ENCODE measurements at regions not wholly inside any gene's neighbourhood (a gene's known extent, or its start where the extent isn't known, plus 50 kb on each side); places are given as distances from the start of the nearest gene placed in this dataset.

GRCh38 chr9:130774183-130774582 is 60.9 kb upstream of the ABL1 start:
- no peak for ATAC-seq
- Mint-ChIP-seq H3K4me1 (peaks cover 31% of the 10 kb centered on the region), H3K27me3 (no peaks in the 10 kb centered on the region), H3K4me3 (no peak overlapping the region), H3K36me3 (peaks cover 14% of the 10 kb centered on the region), H3K9me3 (no peaks in the 10 kb centered on the region), H3K27ac (peak overlapping the region; percentile 31)

- no peaks in the 10 kb centered on the region for H3K27me3 Mint-ChIP-seq
- H3K27ac Mint-ChIP-seq: no peak overlapping the region
- H3K4me3 Mint-ChIP-seq: no peak overlapping the region
- H3K4me1 Mint-ChIP-seq: peaks cover 26% of the 10 kb centered on the region
- no peaks in the 10 kb centered on the region for H3K9me3 Mint-ChIP-seq
- no peak for ATAC-seq
- H3K36me3 Mint-ChIP-seq: peaks cover 14% of the 10 kb centered on the region
Observed at GRCh38 chr9:130775336-130775991, 59.6 kb upstream of the ABL1 start.

DNA sequence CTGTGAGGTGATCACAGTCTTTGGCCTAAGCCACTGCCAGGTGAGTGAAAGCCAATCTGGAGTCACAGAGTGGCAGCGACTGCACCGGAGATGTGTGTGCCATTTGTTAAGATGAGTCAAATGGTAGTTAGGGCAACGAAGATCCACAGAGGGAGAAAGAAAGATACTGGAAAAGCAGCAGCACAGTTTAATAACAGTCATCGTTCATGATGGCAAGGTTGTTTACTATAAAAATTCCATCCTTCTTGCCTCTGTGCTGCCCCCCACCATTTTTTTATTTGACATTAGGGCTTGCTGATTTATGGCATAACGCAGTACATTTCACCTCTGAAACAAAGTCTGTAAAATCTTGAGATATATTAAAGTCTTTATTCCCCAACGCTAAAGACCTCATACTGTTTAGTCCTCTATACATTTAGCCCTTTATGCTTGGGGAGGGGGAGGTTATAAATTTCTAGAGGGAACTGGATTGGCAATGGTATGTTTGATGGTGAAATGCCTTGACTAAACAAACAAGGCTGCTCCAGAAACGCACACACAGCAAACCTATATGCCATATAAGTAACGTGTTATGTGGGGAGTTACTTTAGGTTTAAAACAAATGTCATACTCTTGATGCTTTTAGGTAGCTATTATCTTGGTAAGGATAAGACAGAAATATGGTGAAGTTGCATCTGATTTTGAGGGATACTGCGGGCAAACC is 55.8 kb upstream of the ABL1 start:
- Mint-ChIP-seq H3K36me3 (peaks cover 8% of the 10 kb centered on the region), H3K27ac (no peak overlapping the region), H3K4me1 (peaks cover 24% of the 10 kb centered on the region), H3K9me3 (no peaks in the 10 kb centered on the region), H3K27me3 (no peaks in the 10 kb centered on the region), H3K4me3 (no peak overlapping the region)
- no peak for ATAC-seq

- Mint-ChIP-seq H3K4me1 (peaks cover 16% of the 10 kb centered on the region), H3K4me3 (no peak overlapping the region), H3K27ac (no peak overlapping the region), H3K27me3 (no peaks in the 10 kb centered on the region), H3K9me3 (no peaks in the 10 kb centered on the region), H3K36me3 (peaks cover 5% of the 10 kb centered on the region)
- no peak for ATAC-seq
Observed at GRCh38 chr9:130780415-130780814, 54.6 kb upstream of the ABL1 start.

DNA sequence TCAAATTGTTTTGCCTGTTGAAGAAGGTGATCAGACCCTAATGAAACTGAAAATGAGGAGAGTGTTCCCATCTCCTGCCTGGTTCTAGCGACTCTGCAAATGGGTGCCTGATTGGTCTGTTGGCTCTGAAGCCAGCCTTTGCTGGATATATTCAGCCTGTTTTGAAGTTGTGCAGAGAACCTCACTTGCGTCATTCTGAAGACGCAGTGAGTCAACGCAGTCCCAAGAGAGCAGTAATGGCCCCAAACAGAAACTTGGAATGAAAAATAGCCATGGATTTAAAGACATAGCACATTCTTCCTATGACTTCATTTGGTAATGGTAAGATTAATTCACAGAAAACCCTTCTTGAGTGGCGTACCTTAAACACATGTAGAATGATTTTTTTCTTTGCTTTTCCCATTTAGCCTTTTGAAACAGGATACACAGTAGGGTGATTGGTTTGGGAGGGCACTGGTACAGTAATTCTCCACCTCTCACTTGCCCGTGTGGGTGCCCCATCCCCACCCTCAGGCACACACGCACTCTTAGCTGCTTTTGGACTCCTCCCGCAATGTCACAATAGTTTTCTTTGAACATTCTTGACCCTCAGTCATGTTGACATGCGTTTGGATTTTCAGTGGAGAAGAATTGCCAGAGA is 54.1 kb upstream of the ABL1 start:
- H3K27me3 Mint-ChIP-seq: no peaks in the 10 kb centered on the region
- no peaks in the 10 kb centered on the region for H3K9me3 Mint-ChIP-seq
- H3K4me1 Mint-ChIP-seq: peaks cover 16% of the 10 kb centered on the region
- no peaks in the 10 kb centered on the region for H3K36me3 Mint-ChIP-seq
- no peak overlapping the region for H3K27ac Mint-ChIP-seq
- no peak for ATAC-seq
- no peak overlapping the region for H3K4me3 Mint-ChIP-seq

DNA sequence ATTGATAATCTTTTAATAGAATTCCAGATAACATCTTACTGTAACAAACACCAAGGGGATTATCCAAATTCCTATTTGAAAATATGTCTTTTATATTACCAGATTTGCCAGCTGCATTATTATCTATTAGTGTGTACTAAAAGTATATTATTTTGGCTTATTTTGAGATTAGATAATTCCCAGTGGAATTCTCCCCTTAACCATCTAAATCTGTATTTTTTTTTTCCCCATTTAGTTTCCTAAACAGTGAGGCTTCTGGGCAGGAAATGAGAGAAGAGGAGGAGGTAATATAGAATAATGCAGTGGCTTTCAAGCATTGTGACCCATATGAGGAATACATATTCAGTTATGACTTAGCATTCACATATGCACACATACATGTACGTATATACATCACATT is 53.5 kb upstream of the ABL1 start:
- Mint-ChIP-seq H3K9me3 (no peaks in the 10 kb centered on the region), H3K27ac (no peak overlapping the region), H3K4me3 (no peak overlapping the region), H3K27me3 (no peaks in the 10 kb centered on the region), H3K4me1 (peaks cover 16% of the 10 kb centered on the region), H3K36me3 (no peaks in the 10 kb centered on the region)
- no peak for ATAC-seq

DNA sequence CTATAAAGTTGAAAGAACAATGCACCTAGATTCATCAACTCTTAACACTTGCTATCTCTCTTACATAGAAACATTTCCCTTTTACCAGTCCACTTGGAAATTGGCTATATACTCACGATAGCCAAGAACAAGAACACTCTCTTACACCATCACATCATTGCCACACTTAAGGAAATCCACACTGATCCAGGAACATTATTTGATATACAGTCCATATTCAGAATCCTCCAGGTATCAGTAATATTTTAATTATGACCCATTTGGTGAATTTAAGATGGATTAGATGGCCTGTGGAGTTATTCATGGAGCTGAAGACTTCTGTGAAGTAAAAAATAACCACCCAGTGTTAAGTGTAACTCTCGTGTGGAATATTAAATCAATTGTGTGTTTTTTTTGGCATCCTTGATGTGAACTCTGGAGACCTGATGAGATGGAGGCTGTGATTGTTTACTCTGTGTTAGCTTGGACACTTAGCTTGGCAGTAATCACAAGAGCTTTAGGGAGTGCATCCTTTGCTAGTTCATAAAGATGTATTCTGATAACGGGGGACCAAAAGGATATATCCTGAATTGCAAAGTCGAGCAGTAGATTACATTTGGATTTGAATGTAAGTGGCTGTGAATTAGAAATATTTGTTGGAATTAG is 52.0 kb upstream of the ABL1 start:
- no peak for ATAC-seq
- H3K4me1 Mint-ChIP-seq: peaks cover 16% of the 10 kb centered on the region
- H3K36me3 Mint-ChIP-seq: peaks cover 4% of the 10 kb centered on the region
- no peaks in the 10 kb centered on the region for H3K9me3 Mint-ChIP-seq
- no peak overlapping the region for H3K4me3 Mint-ChIP-seq
- no peaks in the 10 kb centered on the region for H3K27me3 Mint-ChIP-seq
- H3K27ac Mint-ChIP-seq: no peak overlapping the region

- H3K4me1 Mint-ChIP-seq: peaks cover 19% of the 10 kb centered on the region
- peaks cover 7% of the 10 kb centered on the region for H3K9me3 Mint-ChIP-seq
- no peaks in the 10 kb centered on the region for H3K27me3 Mint-ChIP-seq
- no peak overlapping the region for H3K27ac Mint-ChIP-seq
- no peak for ATAC-seq
- peaks cover 21% of the 10 kb centered on the region for H3K36me3 Mint-ChIP-seq
- H3K4me3 Mint-ChIP-seq: no peak overlapping the region
Observed at GRCh38 chr9:130785053-130785452, 50.0 kb upstream of the ABL1 start.
